ENCODE measurements at regions not wholly inside any gene's neighbourhood (a gene's known extent, or its start where the extent isn't known, plus 50 kb on each side); places are given as distances from the start of the nearest gene placed in this dataset.

GRCh38 chr12:14148489-14149270 is 167.3 kb upstream of the GRIN2B start:
- DNase-seq (ENCODE audit: low read depth): no peak

GRCh38 chr12:14153803-14154202 is 172.4 kb upstream of the GRIN2B start:
- no peak for DNase-seq (ENCODE audit: low read depth)

DNA sequence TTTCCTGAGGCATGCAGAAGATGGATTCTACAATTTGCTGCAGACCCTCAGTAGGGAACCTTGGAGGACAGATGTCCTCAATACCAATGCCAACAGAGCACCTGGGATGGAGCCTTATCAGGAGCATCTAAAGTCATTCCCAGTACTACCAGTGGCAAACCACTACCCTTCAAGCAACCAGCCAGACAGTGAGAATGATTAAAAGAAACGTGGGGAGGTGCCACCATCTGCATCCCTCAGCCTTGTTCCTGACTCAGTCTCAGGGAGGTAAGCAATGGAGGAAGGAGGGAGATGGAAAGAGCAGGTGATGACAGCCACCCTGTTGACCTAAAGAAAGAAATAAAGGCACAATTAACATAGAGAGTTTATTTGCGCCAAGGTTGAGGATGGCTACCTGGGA is 175.2 kb upstream of the GRIN2B start:
- DNase-seq (ENCODE audit: low read depth): no peak

- DNase-seq (ENCODE audit: low read depth): no peak
Observed at GRCh38 chr12:14157088-14157747, 175.8 kb upstream of the GRIN2B start.

GRCh38 chr12:14164266-14164665 is 182.9 kb upstream of the GRIN2B start:
- no peak for DNase-seq (ENCODE audit: low read depth)

DNA sequence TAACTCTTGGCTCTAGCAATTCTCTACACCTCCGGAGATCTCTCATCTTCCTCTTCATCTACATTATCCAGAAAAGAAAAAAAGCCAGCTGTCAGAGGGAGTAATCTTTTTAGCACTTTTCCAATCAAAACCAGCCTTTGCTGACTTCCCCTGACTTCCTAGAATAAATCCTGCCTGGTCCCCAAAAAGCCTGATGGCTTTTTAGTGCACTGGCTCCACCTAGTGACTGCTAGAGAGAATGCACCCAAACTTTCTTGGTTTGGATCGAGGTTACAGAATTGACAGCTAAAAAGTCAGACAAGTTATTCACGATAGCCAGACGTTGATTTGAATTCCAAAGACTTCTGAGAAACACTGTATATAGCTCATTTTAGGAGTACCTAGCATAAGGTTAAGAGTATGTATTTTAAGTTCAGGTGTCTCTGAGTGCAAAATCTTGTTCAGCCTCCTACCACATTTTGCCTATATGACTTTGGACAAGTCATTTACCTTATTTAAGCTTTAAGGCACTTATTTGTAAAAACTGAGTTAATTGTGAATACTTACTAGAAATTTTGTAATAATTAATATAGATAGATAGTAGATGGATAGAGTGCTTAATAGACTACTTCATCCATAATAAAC is 185.7 kb upstream of the GRIN2B start:
- peak; percentile 17 for DNase-seq (ENCODE audit: low read depth)

DNA sequence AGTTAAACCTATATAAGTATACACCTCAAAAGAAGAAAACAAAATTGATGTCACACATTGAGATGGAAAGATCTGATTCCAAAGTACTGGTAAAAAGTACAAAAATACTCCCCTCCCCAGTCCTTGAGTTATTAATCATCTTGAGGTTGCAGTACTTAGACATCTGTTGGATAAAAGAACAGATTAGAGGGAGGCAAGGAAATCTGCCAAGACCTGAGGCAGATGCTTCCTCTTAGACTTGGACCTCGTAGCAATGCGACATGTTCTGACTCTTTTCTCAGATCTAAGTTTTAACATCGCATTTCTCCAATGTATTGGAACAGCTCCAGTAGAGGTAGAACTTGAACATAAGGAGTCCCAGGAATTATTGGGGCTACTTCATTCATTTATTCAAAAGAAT is 187.9 kb upstream of the GRIN2B start:
- no peak for DNase-seq (ENCODE audit: low read depth)

GRCh38 chr12:14171106-14171505 is 189.7 kb upstream of the GRIN2B start:
- DNase-seq (ENCODE audit: low read depth): no peak

- DNase-seq (ENCODE audit: low read depth): no peak
Observed at GRCh38 chr12:14175206-14175605, 190.3 kb upstream of the ATF7IP start.

DNA sequence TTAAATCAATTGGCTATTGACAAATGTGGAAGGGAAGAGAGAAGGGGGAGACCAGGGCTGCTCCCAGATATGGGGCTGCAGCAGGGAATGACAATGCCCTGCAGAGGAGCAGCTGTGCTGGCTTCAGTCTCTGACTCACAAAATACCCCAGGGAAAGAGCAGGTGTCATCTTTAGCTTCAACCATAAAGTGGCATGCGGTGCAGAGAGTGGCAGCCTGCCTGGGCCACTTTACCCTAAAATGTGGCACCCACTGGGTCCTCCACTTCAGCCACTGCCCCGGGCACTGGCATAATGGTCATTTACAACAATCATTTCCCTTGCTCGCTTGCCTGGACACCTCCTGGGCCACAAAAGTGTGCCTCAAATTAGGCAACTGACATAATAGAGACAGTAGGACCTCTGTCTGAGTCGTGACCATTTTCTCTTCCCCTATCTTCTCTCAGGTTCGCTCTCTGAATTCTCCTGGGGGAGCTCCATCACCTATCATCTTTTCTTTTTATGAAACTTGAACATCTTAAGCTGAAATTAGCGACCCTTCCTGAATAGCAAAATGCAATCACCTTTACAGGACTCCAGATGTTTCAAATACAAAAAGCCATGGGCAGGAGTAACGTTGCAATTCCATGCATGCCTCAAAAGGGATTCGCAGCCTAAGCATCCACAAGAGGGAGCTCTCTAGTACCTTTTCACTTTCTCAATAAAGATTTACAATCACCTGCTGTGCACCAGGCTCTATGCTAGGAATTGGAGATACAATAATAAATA is 179.9 kb upstream of the ATF7IP start:
- DNase-seq (ENCODE audit: low read depth): no peak

- DNase-seq (ENCODE audit: low read depth): no peak
Observed at GRCh38 chr12:14186193-14186502, 179.3 kb upstream of the ATF7IP start.

DNA sequence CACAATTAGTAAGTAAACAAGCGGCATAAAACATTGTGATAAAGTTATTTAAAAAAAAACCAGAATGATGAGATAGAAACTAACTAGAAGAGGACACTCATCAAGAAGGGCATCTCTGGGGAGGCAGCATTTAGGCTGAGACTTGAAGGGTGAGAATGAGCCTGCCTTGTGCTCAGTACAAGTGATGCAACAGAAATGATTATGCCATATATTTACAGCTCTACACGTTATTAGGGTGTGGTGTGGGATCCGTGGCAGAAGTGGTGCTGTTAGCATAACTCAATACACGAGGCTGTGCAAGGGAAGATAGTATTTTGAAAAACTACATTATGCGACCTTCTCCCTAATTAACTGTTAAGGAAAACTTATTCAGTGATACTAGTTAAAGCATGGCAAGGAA is 178.5 kb upstream of the ATF7IP start:
- no peak for DNase-seq (ENCODE audit: low read depth)

- no peak for DNase-seq (ENCODE audit: low read depth)
Observed at GRCh38 chr12:14187966-14188365, 177.5 kb upstream of the ATF7IP start.

- DNase-seq (ENCODE audit: low read depth): no peak
Observed at GRCh38 chr12:14188744-14189143, 176.7 kb upstream of the ATF7IP start.

- DNase-seq (ENCODE audit: low read depth): no peak
Observed at GRCh38 chr12:14190694-14191093, 174.8 kb upstream of the ATF7IP start.

DNA sequence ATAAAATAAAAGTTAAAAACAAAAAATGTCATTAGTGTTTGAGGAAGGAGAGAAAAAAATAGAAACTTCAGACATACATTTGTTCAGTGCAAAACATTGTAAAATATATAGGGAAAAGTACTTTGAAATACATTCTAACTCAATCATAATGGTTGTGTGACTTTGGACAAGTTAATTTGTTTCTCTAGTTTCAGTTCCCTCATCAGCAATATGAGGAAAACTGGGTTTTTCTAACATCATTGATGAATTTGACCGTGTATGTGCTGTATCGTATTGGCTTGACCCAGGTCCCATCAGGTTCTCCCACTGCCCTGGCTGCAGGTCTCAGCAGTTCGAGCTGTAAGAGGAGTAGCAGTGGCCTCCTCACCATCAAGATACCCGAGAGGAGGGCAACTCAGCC is 173.9 kb upstream of the ATF7IP start:
- DNase-seq (ENCODE audit: low read depth): no peak

DNA sequence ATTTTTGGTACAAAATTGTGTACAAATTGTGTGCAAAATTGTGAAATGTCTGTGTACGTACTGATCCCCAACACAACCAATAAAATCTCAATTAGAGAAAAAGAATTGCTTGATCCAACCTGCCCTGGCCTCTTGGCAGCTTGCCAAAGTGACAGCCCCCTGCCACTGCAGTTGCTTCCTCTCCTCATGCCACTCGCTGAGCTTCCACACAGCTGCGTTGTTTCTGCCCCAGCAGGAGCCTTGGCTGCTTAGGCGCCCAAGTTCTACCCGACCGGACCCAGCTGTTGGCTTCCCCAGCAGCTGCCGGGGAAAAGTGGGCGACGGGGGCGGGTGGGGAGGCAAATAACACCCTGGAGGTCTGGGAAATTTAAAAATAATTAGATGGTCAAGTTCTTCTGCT is 171.8 kb upstream of the ATF7IP start:
- no peak for DNase-seq (ENCODE audit: low read depth)

- DNase-seq (ENCODE audit: low read depth): no peak
Observed at GRCh38 chr12:14194572-14194971, 170.9 kb upstream of the ATF7IP start.

DNA sequence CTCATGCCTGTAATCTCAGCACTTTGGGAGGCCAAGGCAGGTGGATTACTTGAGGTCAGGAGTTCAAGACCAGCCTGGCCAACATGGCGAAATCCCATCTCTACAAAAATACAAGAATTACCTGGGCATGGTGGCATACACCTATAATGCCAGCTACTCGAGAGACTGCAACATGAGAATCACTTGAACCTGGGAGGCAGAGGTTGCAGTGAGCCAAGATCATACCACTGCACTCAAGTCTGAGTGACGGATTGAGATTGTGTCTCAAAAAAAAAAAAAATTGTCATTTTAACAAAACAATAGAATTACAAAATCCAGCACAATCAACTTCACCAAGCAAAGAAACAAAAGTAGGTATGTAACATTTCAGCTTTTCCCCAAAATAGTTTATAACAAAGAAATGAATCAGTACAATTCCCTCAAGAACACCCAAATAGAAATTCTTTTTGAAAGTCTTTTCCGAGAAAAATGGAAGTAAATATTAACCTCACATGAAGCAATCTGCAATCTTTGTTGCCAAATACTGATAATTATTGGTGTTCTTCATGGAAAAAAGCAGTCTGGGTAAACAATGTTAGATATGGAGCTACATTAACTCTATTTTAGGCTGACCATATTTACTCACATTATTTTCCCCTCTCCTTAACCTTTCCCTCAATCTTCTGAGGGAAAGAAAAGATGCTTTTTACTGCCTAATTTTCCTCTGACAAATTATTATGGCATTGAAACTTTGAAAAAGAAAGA is 165.9 kb upstream of the ATF7IP start:
- DNase-seq (ENCODE audit: low read depth): no peak

GRCh38 chr12:14200598-14200997 is 164.9 kb upstream of the ATF7IP start:
- no peak for DNase-seq (ENCODE audit: low read depth)

DNA sequence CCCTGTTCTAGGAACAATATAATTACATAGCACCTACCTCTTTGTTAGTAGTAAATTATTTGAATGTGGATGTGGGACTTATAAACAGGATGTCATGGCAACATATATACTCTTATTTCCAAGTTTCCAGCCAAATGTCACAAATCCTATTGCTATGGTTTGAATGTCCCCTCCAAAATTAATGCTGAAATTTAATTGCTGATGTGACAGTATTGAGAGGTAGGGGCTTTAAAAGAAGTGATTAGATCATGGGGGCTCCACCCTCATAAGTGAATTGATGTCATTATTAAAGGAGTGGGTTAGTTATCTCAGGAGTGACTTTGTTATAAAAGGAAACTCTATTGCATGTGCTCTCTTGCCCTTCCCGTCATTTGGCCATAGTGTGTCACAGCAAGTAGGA is 164.2 kb upstream of the ATF7IP start:
- DNase-seq (ENCODE audit: low read depth): no peak
